Suprapubic skin (tissue), 4 donors: ENCODE measurements at regions not wholly inside any gene's neighbourhood (a gene's known extent, or its start where the extent isn't known, plus 50 kb on each side); places are given as distances from the start of the nearest gene placed in this dataset.

Experiments used
- DNase-seq, 2 donors: peaks; one replicate each; pipeline ENCODE4 v3.0.0-alpha.2; 2019; ENCODE audit warnings: low spot score in 2 of 2
- H3K27ac ChIP-seq: fragments of 200-600 bp; sonication (generic); one replicate; pipeline ENCODE4 v1.5.1; 2019
- H3K27me3 ChIP-seq: fragments of 200-600 bp; sonication (generic); one replicate; pipeline ENCODE4 v1.5.1; 2019
- H3K36me3 ChIP-seq: fragments of 200-600 bp; sonication (generic); one replicate; pipeline ENCODE4 v1.5.1; 2019
- H3K4me1 ChIP-seq: fragments of 200-600 bp; sonication (generic); one replicate; pipeline ENCODE4 v1.5.1; 2019
- H3K4me3 ChIP-seq: fragments of 200-600 bp; sonication (generic); one replicate; pipeline ENCODE4 v1.5.1; 2019; ENCODE audit warnings: mild to moderate bottlenecking
- H3K9me3 ChIP-seq: fragments of 200-600 bp; sonication (generic); one replicate; pipeline ENCODE4 v1.5.1; 2019
- CTCF ChIP-seq, 2 donors: fragments of 200-600 bp in 1 of 2; fragments of 450-650 bp in 1 of 2; sonication (generic) in 1 of 2; IDR thresholded peaks; one replicate each; pipeline ENCODE4 v1.5.1; 2016 to 2019; ENCODE audit warnings: antibody characterized with exemption in 2 of 2, mild to moderate bottlenecking in 1 of 2, moderate library complexity in 1 of 2
- EP300 ChIP-seq: sonication (generic); formaldehyde crosslinking; IDR thresholded peaks from one replicate; pipeline ENCODE4 v1.6.1; 2017; ENCODE audit warnings: antibody characterized with exemption
- POLR2A ChIP-seq, 2 donors: fragments of 450-650 bp; IDR thresholded peaks; one replicate each; pipeline ENCODE4 v1.6.1; 2017; ENCODE audit warnings: antibody characterized with exemption in 2 of 2, mild to moderate bottlenecking in 2 of 2, moderate library complexity in 2 of 2
- POLR2AphosphoS5 ChIP-seq, 3 donors: sonication (generic); formaldehyde crosslinking; IDR thresholded peaks; one replicate each; pipeline ENCODE4 v1.6.1; 2017; ENCODE audit warnings: antibody characterized with exemption in 3 of 3
- WGBS: methylation state at CpG from one replicate; pipeline ENCODE4 v1.1.5; 2018; 5-methylcytosine and 5-hydroxymethylcytosine counted together

- no peak overlapping the region for H3K27ac ChIP-seq
- H3K4me3 ChIP-seq = peak overlapping the region; percentile 28
- TF ChIP-seq POLR2A (IDR thresholded peaks at IDR 0.05) (no peak), POLR2AphosphoS5 (IDR thresholded peaks at IDR 0.05) (no peak), CTCF (IDR thresholded peaks at IDR 0.05) (no peak)
- WGBS = 67% methylated on average over 10 of the region's 10 CpGs
- no peaks in the 10 kb centered on the region for H3K27me3 ChIP-seq
- peaks cover 25% of the 10 kb centered on the region for H3K4me1 ChIP-seq
- peak in 1 of 2 donors; percentile 58 for DNase-seq
- H3K36me3 ChIP-seq = no peaks in the 10 kb centered on the region
- no peaks in the 10 kb centered on the region for H3K9me3 ChIP-seq
Measured at GRCh38 chr17:27380551-27380950, 75.7 kb upstream of the KSR1 start.

DNA sequence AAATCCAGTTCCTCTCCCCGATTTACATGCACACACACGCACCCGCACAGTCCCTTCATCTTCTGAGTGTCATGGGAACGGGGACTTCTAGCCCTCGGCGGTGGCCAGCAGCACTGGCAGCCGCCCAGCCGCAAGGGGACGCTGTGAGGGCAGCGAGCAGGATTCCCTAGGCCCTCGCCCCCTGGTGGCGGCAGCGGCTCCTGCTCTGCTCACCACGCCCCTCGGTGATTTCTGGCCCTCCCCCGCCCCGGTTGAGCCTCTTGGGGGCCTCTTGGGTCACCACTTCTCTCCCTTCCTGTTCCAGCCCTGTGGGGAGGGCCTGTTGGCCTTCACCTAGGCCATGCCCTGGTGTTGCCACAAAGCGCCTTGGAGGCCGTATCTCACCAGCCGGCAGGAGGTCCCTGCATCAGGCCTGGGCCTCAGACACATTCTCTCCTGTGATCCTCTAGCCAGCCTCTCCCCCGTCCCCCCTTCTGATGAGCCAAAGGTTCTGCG, 75.2 kb upstream of the KSR1 start:
- H3K27me3 ChIP-seq = no peaks in the 10 kb centered on the region
- no peak overlapping the region for H3K27ac ChIP-seq
- peak; percentile 78 for DNase-seq
- 48% methylated on average over 21 of the region's 22 CpGs for WGBS
- H3K4me1 ChIP-seq = peaks cover 25% of the 10 kb centered on the region
- H3K36me3 ChIP-seq = no peaks in the 10 kb centered on the region
- H3K4me3 ChIP-seq = no peak overlapping the region
- no peaks in the 10 kb centered on the region for H3K9me3 ChIP-seq
- TF ChIP-seq CTCF (IDR thresholded peaks at IDR 0.05) (peak; percentile 50 to 81), POLR2AphosphoS5 (IDR thresholded peaks at IDR 0.05) (no peak)

DNA sequence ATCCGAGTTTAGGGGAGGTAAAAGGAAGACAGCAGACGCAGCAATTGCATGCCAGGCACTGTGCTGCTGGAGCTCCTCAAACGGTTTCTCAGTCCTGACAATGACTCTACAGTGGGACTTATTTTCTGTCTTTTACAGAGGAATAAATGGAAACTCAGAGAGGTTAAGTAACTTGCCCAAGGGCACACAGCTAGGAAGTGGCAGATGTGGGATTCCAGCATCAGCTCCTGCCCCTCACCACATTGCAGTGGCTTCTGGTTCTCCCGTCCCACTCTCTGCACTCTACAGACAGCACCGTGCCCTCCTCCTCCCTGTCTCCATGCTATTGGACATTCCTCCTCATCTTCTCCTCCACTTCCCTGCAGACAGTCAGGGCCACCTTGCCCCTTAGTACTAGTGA, 74.2 kb upstream of the KSR1 start:
- WGBS = 92% methylated on average over 5 of the region's 5 CpGs
- no peak overlapping the region for H3K27ac ChIP-seq
- H3K4me1 ChIP-seq = peaks cover 25% of the 10 kb centered on the region
- H3K9me3 ChIP-seq = no peaks in the 10 kb centered on the region
- no peak for TF ChIP-seq CTCF (IDR thresholded peaks at IDR 0.05)
- H3K27me3 ChIP-seq = no peaks in the 10 kb centered on the region
- peak in 1 of 2 donors; percentile 60 for DNase-seq
- no peaks in the 10 kb centered on the region for H3K36me3 ChIP-seq
- H3K4me3 ChIP-seq = no peak overlapping the region

- Histone ChIP-seq H3K4me3 (no peak overlapping the region), H3K4me1 (peaks cover 25% of the 10 kb centered on the region), H3K27ac (no peak overlapping the region), H3K27me3 (no peaks in the 10 kb centered on the region), H3K36me3 (no peaks in the 10 kb centered on the region), H3K9me3 (no peaks in the 10 kb centered on the region)
- TF ChIP-seq POLR2AphosphoS5 (IDR thresholded peaks at IDR 0.05) (peak in 1 of 3 donors; percentile 14), CTCF (IDR thresholded peaks at IDR 0.05) (no peak)
- peak in 1 of 2 donors; percentile 66 for DNase-seq
- 13% methylated on average over 6 of the region's 7 CpGs for WGBS
Measured at GRCh38 chr17:27384261-27384701, 72.0 kb upstream of the KSR1 start.

DNA sequence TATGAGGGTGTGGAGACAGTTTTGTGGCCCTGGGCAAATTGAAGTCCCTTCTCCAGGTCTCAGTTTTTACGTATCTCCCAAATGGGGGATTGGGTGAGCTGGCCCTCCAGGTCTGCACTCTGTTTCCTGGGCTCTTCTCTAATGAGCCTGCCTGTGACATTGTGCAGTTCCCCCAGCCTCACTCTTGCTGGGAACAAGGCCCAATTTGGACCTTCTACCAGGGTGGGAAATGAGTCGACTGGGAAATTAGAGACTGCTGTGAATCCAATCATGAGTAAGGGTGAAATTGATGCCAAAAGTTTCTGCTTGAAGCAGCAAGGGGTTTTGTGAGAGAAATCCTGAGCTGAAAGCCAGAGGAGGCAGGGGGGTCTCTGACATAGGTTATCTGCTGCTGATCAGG, 71.5 kb upstream of the KSR1 start:
- no peaks in the 10 kb centered on the region for H3K9me3 ChIP-seq
- no peak overlapping the region for H3K4me3 ChIP-seq
- peaks cover 25% of the 10 kb centered on the region for H3K4me1 ChIP-seq
- no peaks in the 10 kb centered on the region for H3K27me3 ChIP-seq
- DNase-seq = no peak
- TF ChIP-seq POLR2A (IDR thresholded peaks at IDR 0.05) (no peak), EP300 (no peak), CTCF (IDR thresholded peaks at IDR 0.05) (no peak), POLR2AphosphoS5 (IDR thresholded peaks at IDR 0.05) (no peak)
- WGBS = 67% methylated on average over 2 of the region's 2 CpGs
- no peaks in the 10 kb centered on the region for H3K36me3 ChIP-seq
- no peak overlapping the region for H3K27ac ChIP-seq
